CD14-positive monocyte (primary cell): ENCODE measurements at regions not wholly inside any gene's neighbourhood (a gene's known extent, or its start where the extent isn't known, plus 50 kb on each side); places are given as distances from the start of the nearest gene placed in this dataset.

ENCODE experiments used
- DNase-seq, 3 donors: peaks; one replicate each; pipeline ENCODE4 v3.0.0-alpha.2; 2011 to 2022
- H2AFZ ChIP-seq: 2 replicates; pipeline ENCODE4 v1.6.0; 2012; ENCODE audit warnings: mild to moderate bottlenecking, low read depth, low read length, inconsistent platforms; ENCODE audit not compliant: insufficient read depth, poor library complexity, severe bottlenecking
- H3K27ac ChIP-seq, 2 donors: 1 replicate in 1 of 2; 2 replicates in 1 of 2; pipeline ENCODE4 v1.5.1; 2012 to 2013; ENCODE audit warnings: low read length in 2 of 2, control low read depth in 1 of 2, inconsistent platforms in 1 of 2, low read depth in 1 of 2, mild to moderate bottlenecking in 1 of 2
- H3K27me3 ChIP-seq, 2 donors: one replicate each; pipeline versions ENCODE4 v1.6.0 to v1.6.1; 2011 to 2013; ENCODE audit warnings: low read length in 2 of 2; ENCODE audit not compliant: control insufficient read depth in 2 of 2, insufficient read depth in 2 of 2
- H3K36me3 ChIP-seq, 2 donors: replicated peaks in 1 of 2; 1 replicate in 1 of 2; 2 replicates in 1 of 2; pipeline versions ENCODE4 v1.5.1 to v1.6.1; 2012 to 2013; ENCODE audit warnings: low read length in 2 of 2, control low read depth in 1 of 2, inconsistent platforms in 1 of 2, mild to moderate bottlenecking in 1 of 2; ENCODE audit not compliant: insufficient read depth in 2 of 2, control insufficient read depth in 1 of 2
- H3K4me1 ChIP-seq, 2 donors: 1 replicate in 1 of 2; 2 replicates in 1 of 2; pipeline versions ENCODE4 v1.5.1 to v1.6.1; 2012 to 2013; ENCODE audit warnings: low read length in 2 of 2, control low read depth in 1 of 2, inconsistent platforms in 1 of 2, mild to moderate bottlenecking in 1 of 2, moderate library complexity in 1 of 2; ENCODE audit not compliant: insufficient read depth in 2 of 2, control insufficient read depth in 1 of 2
- H3K4me2 ChIP-seq: replicated peaks from 2 replicates; pipeline ENCODE3; 2012; ENCODE audit warnings: low read length, moderate library complexity, mild to moderate bottlenecking; ENCODE audit not compliant: poor library complexity, severe bottlenecking; ENCODE audit errors: extremely low read depth
- H3K4me3 ChIP-seq, 3 experiments: fragments of 200-600 bp in 1 of 3; sonication (generic) in 1 of 3; replicated peaks in 1 of 3; 1 replicate in 2 of 3; 2 replicates in 1 of 3; pipeline ENCODE4 v1.5.1; 2011 to 2013; ENCODE audit warnings: low read length in 3 of 3, mild to moderate bottlenecking in 3 of 3, control low read depth in 2 of 3, low read depth in 2 of 3, inconsistent platforms in 1 of 3, moderate library complexity in 1 of 3
- H3K79me2 ChIP-seq: 2 replicates; pipeline ENCODE4 v1.6.0; 2012; ENCODE audit warnings: mild to moderate bottlenecking, control low read depth, inconsistent platforms, low read length, moderate library complexity; ENCODE audit not compliant: insufficient read depth
- H3K9ac ChIP-seq: 2 replicates; pipeline ENCODE4 v1.6.0; 2017; ENCODE audit warnings: low read length, mild to moderate bottlenecking; ENCODE audit not compliant: insufficient read depth, poor library complexity, severe bottlenecking
- H3K9me3 ChIP-seq, 2 donors: replicated peaks in 1 of 2; 1 replicate in 1 of 2; 2 replicates in 1 of 2; pipeline versions ENCODE4 v1.5.1 to v1.6.1; 2012 to 2013; ENCODE audit warnings: low read length in 2 of 2, control low read depth in 1 of 2; ENCODE audit not compliant: control insufficient read depth in 1 of 2, insufficient read depth in 1 of 2
- H4K20me1 ChIP-seq: 2 replicates; pipeline ENCODE4 v1.6.0; 2012; ENCODE audit warnings: mild to moderate bottlenecking, low read length, control low read depth, moderate library complexity; ENCODE audit not compliant: insufficient read depth
- H3K27ac Mint-ChIP-seq, 7 donors: one replicate each; pipeline ENCODE4 v1.8.0; 2020; ENCODE audit warnings: mild to moderate bottlenecking in 7 of 7, mixed read lengths in 7 of 7, moderate library complexity in 6 of 7, inconsistent platforms in 2 of 7
- H3K27me3 Mint-ChIP-seq, 3 donors: one replicate each; pipeline ENCODE4 v1.8.0; 2021 to 2022; ENCODE audit warnings: low read depth in 3 of 3, mild to moderate bottlenecking in 3 of 3, mixed read lengths in 3 of 3, moderate library complexity in 3 of 3, inconsistent platforms in 1 of 3
- H3K36me3 Mint-ChIP-seq, 2 donors: one replicate each; pipeline ENCODE4 v1.8.0; 2020; ENCODE audit warnings: mixed read lengths in 2 of 2, inconsistent platforms in 1 of 2, mild to moderate bottlenecking in 1 of 2
- H3K4me1 Mint-ChIP-seq: one replicate; pipeline ENCODE4 v1.8.0; 2020; ENCODE audit warnings: mild to moderate bottlenecking, mixed read lengths
- H3K4me3 Mint-ChIP-seq, 2 donors: one replicate each; pipeline ENCODE4 v1.8.0; 2020; ENCODE audit warnings: mild to moderate bottlenecking in 2 of 2, mixed read lengths in 2 of 2, moderate library complexity in 1 of 2
- H3K9me3 Mint-ChIP-seq, 7 donors: one replicate each; pipeline ENCODE4 v1.8.0; 2020 to 2022; ENCODE audit warnings: mixed read lengths in 7 of 7, mild to moderate bottlenecking in 6 of 7, moderate library complexity in 6 of 7, inconsistent platforms in 2 of 7
- WGBS: methylation state at CpG from one replicate; pipeline ENCODE4 v1.1.5; 2013; ENCODE audit warnings: missing lambda C conversion rate; ENCODE audit not compliant: insufficient coverage; 5-methylcytosine and 5-hydroxymethylcytosine counted together
- intact Hi-C, 2 donors: fragments of 100-400 bp; cut with micrococcal nuclease; formaldehyde crosslinking; loops; one replicate each; pipeline versions ENCODE4 v1.15.0 to v1.15.1; 2023
- TF ChIP-seq, protein P1 (sequence below): fragments of 200-600 bp; IDR thresholded peaks from one replicate; pipeline ENCODE4 v1.8.0; 2022; ENCODE audit warnings: antibody characterized with exemption, mild to moderate bottlenecking

DNA sequence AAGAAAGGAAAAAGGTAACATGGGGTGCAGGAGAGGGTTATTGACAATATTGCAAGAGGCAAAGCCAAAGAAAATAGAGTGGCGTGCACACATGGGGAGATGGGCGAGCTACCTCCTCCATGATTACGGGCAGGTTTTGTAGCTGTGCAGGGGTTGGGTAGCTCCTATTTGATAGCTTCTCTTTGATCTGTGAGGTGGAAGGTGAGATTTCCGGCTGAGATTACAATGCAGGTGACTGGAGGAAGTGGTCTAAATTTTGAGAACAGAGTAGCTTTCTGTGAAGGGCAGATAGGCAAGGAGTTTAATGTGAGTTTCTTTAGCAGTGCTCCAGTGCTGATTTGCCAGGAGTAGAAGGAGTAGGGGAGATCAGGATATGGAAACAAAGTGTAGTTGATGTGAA lies 263.4 kb downstream of the PLA2G4A start:
- H3K9me3 Mint-ChIP-seq: peaks cover 4 to 17% (median 8%) of the 10 kb centered on the region in 7 donors
- peaks cover 4 to 17% of the 10 kb centered on the region in 2 donors for H3K9me3 ChIP-seq
- TF ChIP-seq, protein P1, sequence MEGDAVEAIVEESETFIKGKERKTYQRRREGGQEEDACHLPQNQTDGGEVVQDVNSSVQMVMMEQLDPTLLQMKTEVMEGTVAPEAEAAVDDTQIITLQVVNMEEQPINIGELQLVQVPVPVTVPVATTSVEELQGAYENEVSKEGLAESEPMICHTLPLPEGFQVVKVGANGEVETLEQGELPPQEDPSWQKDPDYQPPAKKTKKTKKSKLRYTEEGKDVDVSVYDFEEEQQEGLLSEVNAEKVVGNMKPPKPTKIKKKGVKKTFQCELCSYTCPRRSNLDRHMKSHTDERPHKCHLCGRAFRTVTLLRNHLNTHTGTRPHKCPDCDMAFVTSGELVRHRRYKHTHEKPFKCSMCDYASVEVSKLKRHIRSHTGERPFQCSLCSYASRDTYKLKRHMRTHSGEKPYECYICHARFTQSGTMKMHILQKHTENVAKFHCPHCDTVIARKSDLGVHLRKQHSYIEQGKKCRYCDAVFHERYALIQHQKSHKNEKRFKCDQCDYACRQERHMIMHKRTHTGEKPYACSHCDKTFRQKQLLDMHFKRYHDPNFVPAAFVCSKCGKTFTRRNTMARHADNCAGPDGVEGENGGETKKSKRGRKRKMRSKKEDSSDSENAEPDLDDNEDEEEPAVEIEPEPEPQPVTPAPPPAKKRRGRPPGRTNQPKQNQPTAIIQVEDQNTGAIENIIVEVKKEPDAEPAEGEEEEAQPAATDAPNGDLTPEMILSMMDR: no peak
- H3K27me3 Mint-ChIP-seq: no peaks in the 10 kb centered on the region
- H2AFZ ChIP-seq: no peak overlapping the region
- H3K4me1 Mint-ChIP-seq: no peaks in the 10 kb centered on the region
- H3K4me3 Mint-ChIP-seq: no peak overlapping the region
- no peak overlapping the region for H3K4me2 ChIP-seq
- no peak overlapping the region for H3K4me3 ChIP-seq
- intact Hi-C loops: no loop called here
- no peaks in the 10 kb centered on the region for H3K36me3 Mint-ChIP-seq
- H3K9ac ChIP-seq: no peak overlapping the region
- DNase-seq: no peak
- WGBS: 92% methylated on average over 4 of the region's 4 CpGs
- no peaks in the 10 kb centered on the region for H3K36me3 ChIP-seq
- H3K4me1 ChIP-seq: no peaks in the 10 kb centered on the region
- H3K27ac ChIP-seq: no peak overlapping the region
- no peaks in the 10 kb centered on the region for H4K20me1 ChIP-seq
- H3K27me3 ChIP-seq: no peaks in the 10 kb centered on the region
- no peaks in the 10 kb centered on the region for H3K79me2 ChIP-seq
- no peak overlapping the region for H3K27ac Mint-ChIP-seq

DNA sequence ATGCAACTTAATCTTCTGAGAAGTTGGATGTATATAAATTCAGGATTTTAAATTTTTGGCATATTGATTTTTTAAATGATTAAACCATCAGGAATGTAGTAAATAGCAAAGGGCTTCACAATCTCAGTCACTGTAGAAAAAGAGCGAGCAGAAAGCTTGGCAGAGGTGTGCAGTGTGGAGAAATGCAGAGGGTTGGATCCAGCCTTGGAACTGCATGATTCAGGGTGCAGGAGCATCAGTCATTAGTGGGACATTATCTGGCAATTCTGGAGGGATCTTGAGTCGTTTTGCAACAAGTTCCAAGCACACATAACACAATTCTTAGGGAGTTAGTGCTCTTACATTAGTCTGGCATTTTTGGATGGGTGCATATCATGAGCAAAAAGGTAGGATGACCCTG lies 267.9 kb downstream of the PLA2G4A start:
- Histone ChIP-seq H4K20me1 (no peaks in the 10 kb centered on the region), H3K9me3 (no peaks in the 10 kb centered on the region), H3K4me2 (no peak overlapping the region), H3K79me2 (no peaks in the 10 kb centered on the region), H3K4me3 (no peak overlapping the region), H3K27ac (no peak overlapping the region), H2AFZ (no peak overlapping the region), H3K9ac (no peak overlapping the region), H3K36me3 (no peaks in the 10 kb centered on the region), H3K27me3 (no peaks in the 10 kb centered on the region), H3K4me1 (no peaks in the 10 kb centered on the region)
- DNase-seq: no peak
- no peaks in the 10 kb centered on the region for H3K36me3 Mint-ChIP-seq
- no peak overlapping the region for H3K4me3 Mint-ChIP-seq
- intact Hi-C loops: no loop called here
- H3K9me3 Mint-ChIP-seq: peaks cover 0 to 9% (median 3%) of the 10 kb centered on the region in 7 donors
- no peaks in the 10 kb centered on the region for H3K4me1 Mint-ChIP-seq
- TF ChIP-seq, protein P1: no peak
- 80% methylated on average over 1 of the region's 2 CpGs for WGBS
- no peaks in the 10 kb centered on the region for H3K27me3 Mint-ChIP-seq
- no peak overlapping the region for H3K27ac Mint-ChIP-seq
